GM18498 (cell line): ENCODE measurements at regions not wholly inside any gene's neighbourhood (a gene's known extent, or its start where the extent isn't known, plus 50 kb on each side); places are given as distances from the start of the nearest gene placed in this dataset.

Experiments used
- ATAC-seq: cut with Tn5 transposase; IDR thresholded peaks from one replicate; pipeline ENCODE4 v1.9.1; 2021; ENCODE audit warnings: mild to moderate bottlenecking, moderate library complexity; ENCODE audit not compliant: unreplicated experiment

DNA sequence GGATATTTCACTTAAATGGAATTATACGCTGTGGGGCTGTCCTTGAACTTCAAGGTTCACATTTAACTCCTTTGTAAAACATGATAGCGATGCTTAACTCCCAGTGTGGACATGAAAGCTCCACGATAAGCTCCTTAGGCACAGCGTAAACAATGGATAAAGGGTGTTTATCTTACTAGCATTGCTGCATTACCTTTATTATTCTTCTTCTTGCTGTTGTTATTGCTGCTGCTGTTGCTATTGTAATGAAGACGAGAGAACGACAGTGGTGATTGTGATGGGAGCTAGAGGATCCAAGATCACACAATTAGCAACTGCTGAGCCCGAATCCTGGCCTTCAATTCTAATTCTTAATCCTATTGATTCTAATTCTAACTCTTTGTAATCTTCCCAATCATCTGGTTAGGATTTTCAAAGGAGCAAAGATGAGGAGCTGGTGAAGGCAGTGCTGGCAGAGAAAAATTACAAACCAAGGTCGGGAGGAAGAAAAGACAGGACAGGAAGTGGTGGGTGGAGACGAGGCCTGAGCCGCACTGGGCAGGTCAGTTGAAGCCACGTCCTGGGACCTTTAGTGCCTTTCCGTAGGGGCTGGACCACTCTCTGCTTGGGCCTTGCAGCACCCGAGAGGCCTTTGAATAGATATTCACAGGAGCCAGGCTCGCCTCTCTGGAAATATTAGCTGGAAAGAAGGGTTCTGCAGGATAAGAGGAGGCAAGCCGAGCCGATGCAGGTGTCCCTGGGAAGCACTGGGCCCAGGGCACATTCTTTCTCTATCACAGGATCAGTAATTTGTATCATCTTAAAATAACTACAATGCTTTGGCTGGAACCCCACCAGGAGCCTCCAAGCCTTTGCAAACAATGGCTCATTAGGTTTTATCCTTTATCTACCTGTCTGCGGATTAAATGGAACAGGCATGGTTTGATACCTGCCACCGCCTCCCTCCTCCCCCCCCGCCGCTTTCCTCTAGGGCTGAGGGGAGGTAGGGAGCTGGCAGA lies 571.6 kb downstream of the AJAP1 start:
- ATAC-seq: no peak

DNA sequence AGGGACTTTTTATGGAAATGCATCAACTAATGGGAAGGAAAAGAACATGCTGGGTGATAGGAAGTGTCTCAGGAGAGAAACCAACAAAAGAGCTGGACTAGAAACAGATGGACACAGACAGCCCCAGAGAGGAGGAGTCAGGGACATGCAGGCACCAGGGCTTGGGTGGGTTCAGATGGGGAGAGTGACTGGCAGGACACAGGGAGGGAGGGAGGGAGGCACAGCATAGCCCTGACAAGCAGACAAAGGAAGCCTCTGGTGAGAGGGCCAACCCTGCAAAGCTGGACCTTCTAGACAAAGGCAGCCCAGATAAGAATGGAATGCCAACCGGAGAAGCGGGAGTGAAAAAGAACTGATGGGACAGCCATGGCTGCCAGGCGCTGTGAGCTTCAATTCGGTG lies 568.8 kb downstream of the AJAP1 start:
- no peak for ATAC-seq

DNA sequence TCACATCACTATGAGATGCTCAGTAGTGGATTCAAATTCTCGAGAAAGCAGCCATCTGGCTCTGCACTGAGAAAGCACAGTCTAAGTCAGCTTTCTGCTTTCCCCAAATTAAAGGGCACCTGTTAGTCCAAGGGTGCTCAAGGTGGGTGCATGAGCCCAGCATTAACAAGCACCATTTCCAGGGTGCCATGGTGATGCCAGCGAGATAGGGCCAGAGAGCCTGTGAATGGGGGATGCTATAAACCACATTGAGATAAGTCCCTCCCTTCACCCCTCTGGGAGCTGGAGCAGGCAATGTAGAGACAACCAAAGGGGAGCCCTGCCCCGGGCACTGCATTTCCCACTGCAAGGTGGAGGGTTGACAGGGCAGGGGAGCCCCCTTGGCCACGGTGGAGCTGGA lies 568.2 kb downstream of the AJAP1 start:
- ATAC-seq: no peak

DNA sequence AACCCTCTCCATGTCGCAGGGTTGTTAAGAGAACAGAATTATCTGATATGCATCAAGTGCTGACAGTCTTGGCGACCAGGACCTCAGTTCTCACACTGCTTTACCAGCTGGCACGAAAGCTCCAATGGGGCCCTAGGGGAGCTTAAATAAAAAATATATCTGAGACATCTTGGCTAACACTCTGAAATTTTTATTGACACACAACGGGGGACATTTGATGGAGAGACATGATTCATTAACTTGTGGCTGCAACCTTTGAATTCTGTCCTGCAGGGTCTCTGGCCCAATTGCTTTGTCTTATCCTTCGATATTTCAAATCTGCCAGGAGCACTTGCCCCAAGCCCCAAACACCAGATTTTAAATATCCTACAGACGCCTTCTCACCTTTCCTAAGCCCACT lies 567.0 kb downstream of the AJAP1 start:
- ATAC-seq: no peak

DNA sequence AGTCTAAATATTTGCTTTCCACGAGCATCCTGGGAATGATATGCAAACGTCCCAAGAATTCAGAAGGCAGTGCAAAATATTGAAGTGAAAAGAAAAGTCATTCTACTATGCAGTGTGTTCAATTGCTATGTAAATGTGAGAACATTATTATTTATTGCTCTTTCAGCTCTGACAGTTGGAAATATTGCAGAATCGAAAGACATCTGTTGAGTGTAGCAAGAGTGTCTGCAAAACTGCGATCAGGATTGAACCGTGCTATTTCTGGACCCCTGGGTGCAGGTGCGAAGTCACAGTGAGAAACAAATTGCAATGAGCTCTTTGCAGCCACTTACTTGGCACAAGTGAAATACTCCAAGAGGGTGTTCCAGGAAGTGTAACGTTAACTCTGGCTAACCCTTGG lies 566.4 kb downstream of the AJAP1 start:
- ATAC-seq: no peak

DNA sequence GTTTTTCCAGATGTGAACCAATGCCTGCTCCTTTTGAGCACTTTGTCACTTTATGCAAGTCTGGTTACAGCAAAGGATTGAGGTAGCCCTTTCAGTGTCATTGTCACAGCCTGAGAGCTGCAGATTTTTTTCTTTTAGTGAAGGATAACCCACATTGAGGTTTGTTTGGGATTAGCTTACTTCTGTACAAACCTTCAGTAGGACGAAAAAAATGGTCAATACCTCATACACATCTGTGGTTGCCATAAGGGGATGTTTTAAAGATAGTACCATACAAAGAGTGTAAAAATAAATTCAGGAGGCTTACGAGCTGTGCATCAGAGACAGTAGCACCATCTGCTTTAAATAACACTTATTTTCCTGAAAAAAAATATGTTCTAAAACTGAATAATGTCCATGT lies 566.0 kb downstream of the AJAP1 start:
- no peak for ATAC-seq

DNA sequence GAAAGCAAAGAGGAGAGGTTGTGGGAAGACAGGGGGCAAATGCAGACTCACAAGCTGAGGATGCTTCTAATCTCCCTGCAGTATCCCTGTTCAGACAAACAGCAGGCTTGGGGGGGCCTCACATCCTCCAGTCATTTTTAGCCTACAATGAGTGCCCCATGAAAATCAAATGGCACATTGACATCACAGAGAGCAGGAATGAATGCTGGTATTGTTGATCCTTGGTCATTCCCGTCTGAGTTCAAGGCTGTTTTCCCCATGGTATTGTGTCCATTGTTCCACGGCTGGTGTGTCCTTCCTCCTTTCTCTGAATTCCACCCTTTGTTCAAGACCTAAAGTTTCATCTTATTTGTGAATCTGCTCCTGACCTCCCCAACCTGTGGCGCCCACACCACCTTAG lies 545.6 kb downstream of the AJAP1 start:
- no peak for ATAC-seq

DNA sequence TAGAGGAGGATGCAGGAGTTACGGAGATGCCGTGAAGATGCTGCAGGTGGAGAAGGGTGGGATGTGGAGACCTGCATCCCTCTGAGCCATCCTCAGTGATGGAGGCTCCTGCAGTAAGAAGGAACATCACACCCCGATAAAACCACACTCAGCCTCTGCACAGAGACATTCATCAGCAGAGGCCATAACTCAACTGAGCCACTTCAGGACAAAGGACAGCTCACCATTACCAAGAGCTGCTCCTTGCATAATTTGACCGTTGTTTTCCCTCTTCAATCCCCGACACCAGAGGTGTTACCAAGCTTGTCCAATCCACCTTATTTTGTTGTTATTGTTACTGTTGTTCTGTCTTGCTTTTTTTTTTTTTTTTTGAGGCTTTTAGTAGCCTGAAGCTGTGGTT lies 543.9 kb downstream of the AJAP1 start:
- ATAC-seq: no peak

DNA sequence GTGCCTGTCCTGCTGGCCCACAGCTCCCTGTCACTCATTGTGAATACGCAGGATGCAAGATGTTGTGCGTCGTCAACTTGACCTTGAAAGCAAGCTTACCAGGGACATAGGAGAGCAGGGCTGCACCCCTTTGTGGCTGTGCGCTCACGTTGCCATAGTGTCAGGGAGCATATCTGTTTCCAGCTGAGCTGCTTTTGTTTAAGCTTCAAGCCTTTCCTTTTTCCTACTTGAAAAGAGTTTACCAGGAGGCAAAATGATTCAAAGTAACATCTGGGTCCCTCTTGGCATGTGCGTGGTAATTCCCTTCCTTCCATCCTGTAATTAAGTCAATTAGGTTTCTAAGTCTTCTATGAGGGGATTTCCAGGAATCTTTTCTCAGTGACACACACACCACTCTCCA lies 537.1 kb downstream of the AJAP1 start:
- ATAC-seq: no peak

DNA sequence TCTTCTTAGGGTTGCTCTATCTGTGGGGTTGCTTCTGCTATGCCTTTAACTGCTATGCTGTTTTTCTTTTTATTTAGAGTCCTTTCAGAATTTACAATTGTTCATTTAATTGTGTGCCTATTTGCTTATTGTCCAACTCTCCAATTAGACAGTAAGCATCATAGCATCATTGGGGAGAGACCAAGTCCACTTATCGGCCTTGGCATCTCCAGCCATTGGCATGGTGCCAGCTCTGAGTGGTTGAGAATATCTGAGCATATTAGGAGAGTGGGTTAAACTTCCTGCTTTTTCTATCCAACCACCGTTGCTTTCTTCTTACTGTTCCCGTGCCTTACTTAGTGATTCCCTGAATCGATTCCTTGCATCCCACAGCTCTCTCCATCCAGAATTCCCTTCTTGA lies 535.0 kb downstream of the AJAP1 start:
- ATAC-seq: no peak

DNA sequence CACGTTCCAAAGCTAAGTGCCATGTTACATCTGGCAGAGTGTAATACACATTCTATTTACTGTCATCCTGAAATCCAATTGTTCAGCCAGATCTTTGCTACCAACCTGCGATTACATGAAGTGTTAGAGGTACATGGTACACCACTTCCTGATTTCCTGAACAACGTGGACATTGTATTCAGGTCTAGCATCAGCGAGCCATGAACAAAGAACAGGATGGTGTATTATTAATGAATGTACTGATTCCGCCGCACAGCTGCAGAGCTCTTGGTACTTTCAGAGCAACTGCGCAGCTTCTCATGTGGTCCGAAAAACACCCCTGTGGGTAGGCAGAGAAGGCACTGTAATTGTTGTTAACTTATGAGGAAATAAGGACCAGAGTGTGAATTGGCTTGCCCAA lies 511.4 kb downstream of the AJAP1 start:
- ATAC-seq: no peak

DNA sequence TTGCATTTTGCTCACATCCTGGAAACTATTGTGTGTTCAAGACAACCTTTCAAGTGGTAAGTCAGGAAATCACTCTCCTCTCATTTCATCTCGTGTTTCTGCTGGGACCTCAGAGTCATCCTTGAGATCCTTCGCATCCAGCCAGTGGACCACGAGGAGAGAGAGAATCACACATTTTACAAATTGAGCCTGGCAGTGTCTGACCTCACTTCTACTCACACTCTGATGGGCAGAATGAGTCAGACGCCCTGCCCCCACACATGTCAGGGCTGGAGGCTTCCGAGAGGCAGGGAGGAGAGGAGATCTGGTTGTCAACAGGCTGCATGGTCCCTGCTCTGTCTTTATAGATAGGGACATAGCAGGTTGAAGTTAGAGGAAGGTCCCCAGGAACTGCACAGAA lies 509.7 kb downstream of the AJAP1 start:
- no peak for ATAC-seq

DNA sequence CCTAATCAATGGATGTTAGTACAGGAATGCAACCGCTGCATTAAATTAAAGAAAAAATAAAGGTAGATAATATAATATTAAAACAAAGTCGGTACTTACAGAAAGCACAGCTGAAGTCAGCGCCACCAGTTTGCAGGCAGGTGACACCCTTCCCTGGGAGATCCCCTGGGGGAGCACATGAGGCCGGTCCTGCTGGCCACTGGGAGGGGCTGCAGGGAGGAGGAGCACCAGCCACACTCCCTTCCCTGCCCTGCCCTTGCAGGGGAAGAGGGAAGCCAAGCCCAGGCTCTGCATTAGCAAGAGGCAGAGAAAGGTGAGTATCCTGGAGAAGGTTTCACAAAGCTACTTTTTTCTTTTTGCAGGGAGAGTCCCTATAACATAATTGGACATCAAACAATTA lies 507.0 kb downstream of the AJAP1 start:
- no peak for ATAC-seq

DNA sequence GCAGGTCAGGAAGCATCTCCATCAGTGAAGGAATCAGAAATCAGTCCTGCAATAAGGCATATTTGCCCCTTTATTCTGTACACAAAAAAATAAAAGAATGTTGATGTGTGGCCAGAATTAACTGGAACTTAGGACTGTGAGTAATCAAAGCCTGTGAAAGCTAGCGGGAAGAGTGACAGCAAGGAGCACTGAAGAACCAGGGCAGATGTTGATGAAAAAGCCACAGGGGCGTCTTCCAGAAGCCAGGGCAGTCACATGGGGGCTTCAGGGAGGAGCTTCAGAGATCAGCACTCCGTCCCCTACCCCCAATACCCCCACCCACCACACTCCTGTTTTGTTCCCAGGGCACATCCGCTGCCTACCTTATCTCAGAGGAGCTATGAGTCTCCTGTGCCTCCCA lies 502.8 kb downstream of the AJAP1 start:
- ATAC-seq: no peak

DNA sequence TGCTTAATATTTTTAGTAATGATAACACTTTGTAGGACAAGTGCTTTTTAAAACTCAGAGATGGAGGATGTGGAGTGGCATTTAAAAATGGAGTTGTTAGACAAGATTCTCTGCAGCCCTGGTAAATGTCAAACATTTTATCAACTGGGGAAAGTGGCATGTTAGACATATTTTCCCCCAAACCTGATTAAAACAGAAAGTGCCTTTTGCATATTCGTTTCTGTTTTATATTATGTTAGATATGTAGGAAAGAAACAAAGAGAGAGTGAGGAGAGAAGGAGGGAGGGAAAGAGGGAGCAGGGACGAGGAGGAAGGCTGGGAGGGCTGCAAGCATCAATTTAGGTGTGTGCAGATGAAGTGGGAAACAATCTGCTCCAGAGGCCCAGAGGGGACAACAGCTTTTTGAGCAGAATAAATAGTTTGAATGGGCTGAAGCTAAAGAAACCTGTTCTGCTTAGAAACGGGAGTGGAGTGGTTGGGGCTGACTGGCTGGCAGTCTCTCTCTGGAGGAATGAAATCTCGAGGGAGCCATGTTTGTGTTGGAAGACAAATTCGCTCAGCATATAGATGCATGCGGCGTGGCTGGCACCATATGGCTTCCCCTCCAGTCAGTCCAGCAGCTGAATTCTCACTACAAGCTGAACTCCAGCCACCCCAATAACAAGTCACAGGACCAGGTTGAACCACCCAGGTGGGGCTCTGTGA lies 502.2 kb downstream of the AJAP1 start:
- no peak for ATAC-seq

DNA sequence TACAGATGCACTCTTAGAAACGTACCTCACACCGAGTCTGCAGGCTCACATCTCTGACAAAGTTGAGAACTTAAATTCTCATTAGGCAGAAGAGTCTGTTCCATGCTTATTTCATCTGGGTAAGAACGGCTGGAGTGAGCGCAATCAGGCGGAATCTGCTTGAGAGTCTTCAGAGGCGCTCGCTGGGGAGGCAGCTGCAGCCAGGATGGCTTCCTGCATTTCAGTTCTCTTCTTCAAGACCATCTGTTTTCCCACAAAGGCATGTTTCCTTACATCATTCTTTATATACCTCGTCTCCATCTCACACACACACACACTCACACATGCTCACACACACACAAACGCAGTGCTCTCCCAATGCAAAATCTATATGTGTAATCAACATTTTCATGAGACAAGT lies 497.1 kb downstream of the AJAP1 start:
- ATAC-seq: no peak

DNA sequence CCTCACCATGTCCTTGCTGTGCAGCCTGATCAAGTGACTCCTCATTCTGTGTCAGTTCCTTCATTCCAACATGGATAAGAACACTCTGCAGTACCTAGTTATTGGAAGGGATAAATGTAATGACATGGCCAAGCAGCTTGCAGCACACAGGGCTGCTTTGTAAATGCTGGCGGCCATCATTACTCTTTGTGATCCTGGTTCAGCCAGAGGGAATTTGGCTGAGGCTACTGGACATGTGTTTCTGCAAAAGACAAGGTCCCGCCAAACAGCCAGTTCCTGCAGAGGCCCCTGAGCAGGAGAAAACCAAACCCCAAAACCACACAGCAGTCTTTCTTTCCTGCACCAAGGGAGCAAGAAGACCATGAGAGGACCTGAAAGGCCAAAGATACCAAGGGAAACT lies 495.8 kb downstream of the AJAP1 start:
- no peak for ATAC-seq

DNA sequence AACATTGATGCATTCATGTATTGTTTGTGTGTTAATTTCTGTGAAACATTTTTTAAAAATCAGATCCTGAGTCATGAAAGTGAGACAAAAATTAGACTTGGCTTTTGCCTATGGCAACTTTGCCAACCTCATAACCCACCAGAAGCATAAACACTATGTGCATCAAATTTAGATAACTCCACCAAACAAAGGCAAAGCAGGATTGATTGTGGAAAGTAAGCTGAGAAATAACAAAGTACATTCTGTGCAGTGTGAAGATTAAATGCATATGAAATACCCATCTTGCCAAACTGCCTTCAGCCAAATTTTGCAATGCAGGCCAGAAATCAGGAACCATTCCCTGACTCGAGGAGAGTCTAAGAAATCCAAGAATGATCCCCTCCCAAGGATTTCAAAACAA lies 493.4 kb downstream of the AJAP1 start:
- ATAC-seq: no peak

DNA sequence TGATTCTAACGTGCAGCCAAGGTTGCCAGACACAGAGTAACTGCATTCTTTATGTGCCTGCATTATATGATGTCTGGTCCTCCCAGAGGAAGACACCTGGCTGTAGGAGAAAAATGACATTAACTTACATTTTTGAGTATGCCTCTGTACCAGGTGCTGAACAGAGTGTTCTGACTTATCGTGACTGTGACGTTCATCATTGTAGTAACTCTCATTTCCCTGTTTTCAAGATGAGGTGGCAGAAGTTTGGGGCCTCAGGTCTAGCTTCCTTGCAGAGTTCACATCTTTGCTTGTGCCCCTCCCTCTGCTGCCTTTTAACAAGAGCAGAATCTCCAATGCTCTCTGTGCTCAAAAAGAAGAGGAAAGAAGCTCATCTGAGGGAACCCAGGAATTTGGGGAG lies 488.0 kb downstream of the AJAP1 start:
- ATAC-seq: no peak

DNA sequence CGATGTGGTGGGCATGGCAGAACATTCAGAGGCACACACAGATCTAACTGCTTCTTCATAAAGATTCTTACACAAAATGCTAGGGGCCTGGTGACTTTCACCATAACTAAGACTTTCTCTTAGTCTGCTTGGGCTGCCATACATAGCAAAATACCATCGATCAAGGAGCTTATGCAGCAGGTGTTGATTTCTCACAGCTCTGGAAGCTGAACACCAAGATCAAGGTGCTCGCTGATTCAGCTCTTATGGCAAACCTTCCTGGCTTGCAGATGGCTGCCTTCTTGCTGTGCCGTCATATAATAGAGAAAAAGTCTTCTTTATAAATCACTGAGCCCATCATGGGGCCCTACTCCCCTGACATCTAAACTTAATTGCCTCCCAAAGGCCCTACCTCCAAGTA lies 487.3 kb downstream of the AJAP1 start:
- ATAC-seq: no peak

DNA sequence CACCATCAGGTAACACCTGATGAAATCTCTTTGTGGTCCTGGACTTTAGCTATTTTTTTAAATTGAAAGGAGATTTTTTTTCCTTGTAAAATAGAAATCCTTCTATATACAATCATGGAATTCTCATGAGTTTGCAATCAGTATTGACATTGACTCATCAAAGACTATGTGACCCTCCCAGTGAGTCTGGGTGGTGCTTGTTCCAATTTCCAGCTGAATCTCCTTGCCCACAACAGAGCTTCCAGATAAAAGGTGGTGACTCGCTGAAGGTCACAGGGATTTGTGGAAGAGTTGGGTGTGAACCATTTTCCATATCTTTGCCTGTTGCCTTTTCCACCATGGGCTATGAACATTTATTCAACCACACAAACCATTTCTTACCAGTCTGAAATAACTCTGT lies 486.6 kb downstream of the AJAP1 start:
- ATAC-seq: no peak

DNA sequence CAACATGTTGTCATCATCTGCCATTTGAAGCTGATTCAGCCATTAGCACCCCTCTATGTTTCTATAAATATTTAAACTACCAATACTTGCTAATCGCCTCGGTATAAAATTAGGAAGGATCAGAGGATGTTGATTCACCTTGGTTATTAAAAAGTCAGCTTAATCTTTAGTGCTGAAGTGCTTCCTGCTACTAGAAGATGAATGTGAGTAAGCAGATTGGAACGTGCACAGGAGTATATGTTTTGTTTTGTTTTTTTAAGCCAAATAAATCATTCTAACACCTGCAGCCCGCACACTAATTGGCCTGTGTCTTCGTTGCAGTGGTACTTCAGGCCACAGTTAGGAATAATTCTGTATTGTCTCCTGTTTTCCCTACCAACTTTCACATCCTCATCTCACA lies 485.7 kb downstream of the AJAP1 start:
- ATAC-seq: no peak
